Peyer's patch (tissue), 4 donors: ENCODE measurements at regions not wholly inside any gene's neighbourhood (a gene's known extent, or its start where the extent isn't known, plus 50 kb on each side); places are given as distances from the start of the nearest gene placed in this dataset.
A peak's percentile ranks its signal among the peaks of the same experiment; 100 is the strongest.

Experiments used
- DNase-seq, 3 donors: peaks; one replicate each; pipeline ENCODE4 v3.0.0-alpha.2; 2017 to 2019
- H3K27ac ChIP-seq, 4 donors: fragments of 200-600 bp; sonication (generic); one replicate each; pipeline ENCODE4 v1.5.1; 2016 to 2019
- H3K27me3 ChIP-seq, 2 donors: fragments of 200-600 bp; sonication (generic); one replicate each; pipeline ENCODE4 v1.5.1; 2019
- H3K36me3 ChIP-seq, 3 donors: fragments of 200-600 bp; sonication (generic); one replicate each; pipeline ENCODE4 v1.5.1; 2016 to 2019
- H3K4me1 ChIP-seq, 4 donors: fragments of 200-600 bp; sonication (generic); one replicate each; pipeline ENCODE4 v1.5.1; 2016 to 2019
- H3K4me3 ChIP-seq, 4 donors: fragments of 200-600 bp; sonication (generic); 1 replicate in 3 of 4; 2 replicates in 1 of 4; pipeline ENCODE4 v1.5.1; 2016 to 2019; ENCODE audit warnings: mild to moderate bottlenecking in 1 of 4
- H3K9me3 ChIP-seq, 4 donors: fragments of 200-600 bp; sonication (generic); one replicate each; pipeline ENCODE4 v1.5.1; 2016 to 2019; ENCODE audit warnings: mild to moderate bottlenecking in 1 of 4
- POLR2A ChIP-seq, 2 donors: fragments of 450-650 bp; IDR thresholded peaks; one replicate each; pipeline ENCODE4 v1.5.1; 2017; ENCODE audit warnings: antibody characterized with exemption in 2 of 2, mild to moderate bottlenecking in 2 of 2, moderate library complexity in 2 of 2
- small RNA-seq, 2 donors: library from RNA; depleted of rRNA; stranded (forward); fragments of <200 nt; gene quantifications; one replicate each; pipeline ENCODE3, GENCODE V24; 2016
- TF ChIP-seq, protein P1 (sequence below), 6 experiments: fragments of 450-650 bp in 4 of 6; fragments of 200-600 bp in 2 of 6; sonication (generic) in 1 of 6; IDR thresholded peaks; one replicate each; pipeline ENCODE4 v1.5.1; 2017 to 2019; ENCODE audit warnings: antibody characterized with exemption in 6 of 6, mild to moderate bottlenecking in 3 of 6, moderate library complexity in 1 of 6

DNA sequence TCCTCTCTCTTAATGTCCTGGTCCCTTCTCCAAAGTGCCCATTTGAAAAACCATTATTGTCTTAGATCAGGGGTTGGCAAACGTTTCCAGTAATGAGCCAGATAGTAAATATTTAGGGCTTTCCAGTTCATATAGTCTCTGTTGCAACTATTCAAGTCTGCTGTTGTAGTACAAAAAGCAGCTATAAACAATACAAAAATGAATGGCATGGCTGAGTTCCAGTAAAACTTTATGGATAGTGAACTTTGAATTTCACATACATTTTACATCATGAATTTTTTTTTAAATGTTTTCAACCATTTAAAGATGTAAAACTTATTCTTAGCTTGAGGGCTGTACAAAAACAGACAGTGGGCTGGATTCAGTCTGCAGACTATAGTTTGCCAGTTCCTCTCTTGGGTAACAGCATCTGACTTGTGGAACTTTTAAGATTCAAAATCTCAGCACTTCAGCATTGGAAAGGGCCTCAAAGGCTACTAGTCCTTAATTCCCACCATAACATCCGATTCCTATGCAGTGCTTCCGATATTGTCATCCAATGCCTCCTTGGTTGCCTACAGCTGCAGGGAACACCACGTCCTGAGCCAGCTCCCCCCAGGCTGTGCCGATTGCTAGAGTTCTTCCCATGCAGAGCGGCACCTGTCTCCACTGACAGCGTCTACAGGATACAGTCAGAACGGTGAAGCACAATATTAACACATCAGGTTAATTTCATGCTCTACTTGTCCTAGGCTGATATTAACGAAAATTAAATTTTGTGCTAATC, 65.6 kb upstream of the E2F8 start:
- Histone ChIP-seq H3K4me3 (no peak overlapping the region), H3K27me3 (no peaks in the 10 kb centered on the region), H3K27ac (no peak overlapping the region), H3K4me1 (no peaks in the 10 kb centered on the region), H3K36me3 (no peaks in the 10 kb centered on the region), H3K9me3 (no peaks in the 10 kb centered on the region)
- no peak for TF ChIP-seq POLR2A (IDR thresholded peaks at IDR 0.05)
- TF ChIP-seq, protein P1, sequence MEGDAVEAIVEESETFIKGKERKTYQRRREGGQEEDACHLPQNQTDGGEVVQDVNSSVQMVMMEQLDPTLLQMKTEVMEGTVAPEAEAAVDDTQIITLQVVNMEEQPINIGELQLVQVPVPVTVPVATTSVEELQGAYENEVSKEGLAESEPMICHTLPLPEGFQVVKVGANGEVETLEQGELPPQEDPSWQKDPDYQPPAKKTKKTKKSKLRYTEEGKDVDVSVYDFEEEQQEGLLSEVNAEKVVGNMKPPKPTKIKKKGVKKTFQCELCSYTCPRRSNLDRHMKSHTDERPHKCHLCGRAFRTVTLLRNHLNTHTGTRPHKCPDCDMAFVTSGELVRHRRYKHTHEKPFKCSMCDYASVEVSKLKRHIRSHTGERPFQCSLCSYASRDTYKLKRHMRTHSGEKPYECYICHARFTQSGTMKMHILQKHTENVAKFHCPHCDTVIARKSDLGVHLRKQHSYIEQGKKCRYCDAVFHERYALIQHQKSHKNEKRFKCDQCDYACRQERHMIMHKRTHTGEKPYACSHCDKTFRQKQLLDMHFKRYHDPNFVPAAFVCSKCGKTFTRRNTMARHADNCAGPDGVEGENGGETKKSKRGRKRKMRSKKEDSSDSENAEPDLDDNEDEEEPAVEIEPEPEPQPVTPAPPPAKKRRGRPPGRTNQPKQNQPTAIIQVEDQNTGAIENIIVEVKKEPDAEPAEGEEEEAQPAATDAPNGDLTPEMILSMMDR (IDR thresholded peaks at IDR 0.05), result no peak
- DNase-seq, result no peak

DNA sequence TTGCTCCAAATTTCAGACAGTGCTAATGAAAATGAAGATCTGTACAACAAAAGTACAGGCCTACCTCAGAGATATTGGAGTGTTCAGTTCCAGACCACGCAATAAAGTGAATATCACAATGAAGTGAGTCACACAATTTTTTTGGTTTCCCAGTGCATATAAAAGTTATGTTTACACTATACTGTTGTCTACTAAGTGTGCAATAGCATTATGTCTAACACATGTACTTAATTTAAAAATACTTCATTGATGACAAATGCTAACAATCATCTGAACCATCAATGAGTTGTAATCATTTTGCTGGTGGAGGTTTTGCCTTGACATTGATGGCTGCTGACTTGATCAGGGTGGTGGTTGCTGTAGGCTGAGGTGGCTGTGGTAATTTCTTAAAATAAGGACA, 60.6 kb upstream of the E2F8 start:
- Histone ChIP-seq H3K27ac (no peak overlapping the region), H3K27me3 (no peaks in the 10 kb centered on the region), H3K36me3 (no peaks in the 10 kb centered on the region), H3K4me3 (no peak overlapping the region), H3K9me3 (no peaks in the 10 kb centered on the region), H3K4me1 (no peaks in the 10 kb centered on the region)
- TF ChIP-seq, protein P1 (IDR thresholded peaks at IDR 0.05), result no peak
- no peak for TF ChIP-seq POLR2A (IDR thresholded peaks at IDR 0.05)
- DNase-seq, result no peak

GRCh38 chr11:19294444-19294843, 53.7 kb upstream of the E2F8 start:
- H3K9me3 ChIP-seq, result no peaks in the 10 kb centered on the region
- H3K4me3 ChIP-seq, result no peak overlapping the region
- TF ChIP-seq, protein P1 (IDR thresholded peaks at IDR 0.05), result no peak
- TF ChIP-seq POLR2A (IDR thresholded peaks at IDR 0.05), result no peak
- H3K27me3 ChIP-seq, result no peaks in the 10 kb centered on the region
- no peaks in the 10 kb centered on the region for H3K4me1 ChIP-seq
- H3K36me3 ChIP-seq, result no peaks in the 10 kb centered on the region
- no peak for DNase-seq
- H3K27ac ChIP-seq, result no peak overlapping the region

- Histone ChIP-seq H3K4me3 (no peak overlapping the region), H3K36me3 (no peaks in the 10 kb centered on the region)
- DNase-seq, result no peak
Observed at GRCh38 chr11:19291064-19291463, 50.3 kb upstream of the E2F8 start.

More at GRCh38 chr11:19291064-19291463, 50.3 kb upstream of the E2F8 start:
- no peak overlapping the region for H3K27ac ChIP-seq
- no peaks in the 10 kb centered on the region for H3K9me3 ChIP-seq
- H3K4me1 ChIP-seq, result no peaks in the 10 kb centered on the region
- H3K27me3 ChIP-seq, result no peaks in the 10 kb centered on the region
- no peak for TF ChIP-seq POLR2A (IDR thresholded peaks at IDR 0.05)
- TF ChIP-seq, protein P1 (IDR thresholded peaks at IDR 0.05), result peak in 1 of 6 experiments; percentile 1

Small RNA genes in the stretch of these regions (small RNA-seq; reads per million reads assigned to genes)
- gene MIR4486, result 0 reads per million in 2 donors
- 0 reads per million in 2 donors for gene RF00408
- gene RNA5SP335, result 0 reads per million in 2 donors
